GM13977 (cell line): ENCODE measurements at regions not wholly inside any gene's neighbourhood (a gene's known extent, or its start where the extent isn't known, plus 50 kb on each side); places are given as distances from the start of the nearest gene placed in this dataset.
"Not testable (repeated sequence)": the region's sequence is repeated elsewhere in the genome, so short reads cannot be mapped to it uniquely, and the experiment has no call there.

Source experiments
- DNase-seq: peaks from one replicate; pipeline ENCODE4 v3.0.0; 2012; ENCODE audit warnings: low spot score
- CTCF ChIP-seq: IDR thresholded peaks from 2 replicates; pipeline ENCODE4 v1.5.1; 2012; ENCODE audit warnings: mild to moderate bottlenecking, control low read depth; ENCODE audit not compliant: insufficient read depth; ENCODE audit errors: extremely low read depth, missing control alignments
- in situ Hi-C: fragments of 300-500 bp; cut with MboI; formaldehyde crosslinking; loops from one replicate; pipeline ENCODE4 v1.12.0; 2022; ENCODE audit warnings: low sequenced_read_pairs, low pct_unique_long_range_greater_than_20kb, mixed read lengths, inconsistent platforms; ENCODE audit not compliant: unreplicated experiment

- TF ChIP-seq CTCF = no peak
- in situ Hi-C loops = no loop called here
- no peak for DNase-seq
Measured at GRCh38 chr5:12566441-12566840, 662.2 kb upstream of the CTNND2 start.

- in situ Hi-C loops = no loop called here
- DNase-seq = no peak
- no peak for TF ChIP-seq CTCF
Measured at GRCh38 chr5:12557012-12557411, 652.8 kb upstream of the CTNND2 start.

GRCh38 chr5:12526113-12526512 is 621.9 kb upstream of the CTNND2 start:
- DNase-seq = no peak
- TF ChIP-seq CTCF = no peak

GRCh38 chr5:12522116-12522515 is 617.9 kb upstream of the CTNND2 start:
- DNase-seq = no peak
- TF ChIP-seq CTCF = no peak
- in situ Hi-C loops = no loop called here

More at GRCh38 chr5:12526113-12526512, 621.9 kb upstream of the CTNND2 start:
- in situ Hi-C loops = no loop called here

DNA sequence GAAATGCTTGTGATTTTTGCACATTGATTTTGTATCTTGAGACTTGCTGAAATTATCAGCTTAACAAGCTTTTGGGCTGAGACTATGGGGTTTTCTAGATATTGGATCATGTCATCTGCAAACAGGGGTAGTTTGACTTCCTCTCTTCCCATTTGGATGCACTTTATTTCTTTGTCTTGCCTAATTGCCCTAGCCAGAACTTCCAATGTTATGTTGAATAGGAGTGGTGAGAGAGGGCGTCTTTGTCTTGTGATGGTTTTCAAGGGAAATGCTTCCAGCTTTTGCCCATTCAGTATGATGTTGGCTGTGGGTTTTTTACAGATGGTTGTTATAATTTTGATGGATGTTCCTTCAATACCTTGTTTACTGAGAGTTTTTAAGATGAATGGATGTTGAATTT is 600.7 kb upstream of the CTNND2 start:
- in situ Hi-C loops = not testable (repeated sequence)

DNA sequence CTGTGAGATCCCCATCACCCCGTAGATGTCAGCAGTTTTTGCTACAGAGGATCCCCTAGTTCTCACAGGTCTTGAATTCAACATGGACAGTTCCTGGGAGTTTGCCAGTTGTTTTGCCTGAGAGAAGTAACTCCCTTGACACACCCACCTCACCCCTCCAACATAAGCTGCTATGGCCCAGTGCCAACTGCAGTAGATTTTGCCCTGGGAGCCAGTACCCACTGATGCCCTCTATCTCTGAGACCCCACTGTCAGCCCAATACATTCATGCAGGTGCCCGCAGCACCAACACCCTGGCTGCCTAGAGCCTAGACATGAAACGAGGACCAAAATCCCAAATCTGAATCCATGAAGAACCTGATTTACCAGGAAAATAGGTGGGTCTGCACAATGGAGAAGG is 583.9 kb upstream of the CTNND2 start:
- no peak for TF ChIP-seq CTCF
- in situ Hi-C loops = no loop called here
- no peak for DNase-seq

More for the DNA sequence above, 600.7 kb upstream of the CTNND2 start:
- DNase-seq = not testable (repeated sequence)

GRCh38 chr5:12480487-12480886 is 576.2 kb upstream of the CTNND2 start:
- in situ Hi-C loops = no loop called here
- no peak for TF ChIP-seq CTCF
- DNase-seq = no peak
